CD4-positive, alpha-beta T cell treated with Interleukin-21 for 1 hour (primary cell): ENCODE measurements at regions not wholly inside any gene's neighbourhood (a gene's known extent, or its start where the extent isn't known, plus 50 kb on each side); places are given as distances from the start of the nearest gene placed in this dataset.
"Not testable (repeated sequence)": the region's sequence is repeated elsewhere in the genome, so short reads cannot be mapped to it uniquely, and the experiment has no call there.

Source experiments
- DNase-seq: peaks from one replicate; pipeline ENCODE4 v3.0.0-alpha.2; 2020

- not testable (repeated sequence) for DNase-seq
These were observed 52.5 kb upstream of the CCDC71L start for GRCh38 chr7:106713452-106713851.

DNA sequence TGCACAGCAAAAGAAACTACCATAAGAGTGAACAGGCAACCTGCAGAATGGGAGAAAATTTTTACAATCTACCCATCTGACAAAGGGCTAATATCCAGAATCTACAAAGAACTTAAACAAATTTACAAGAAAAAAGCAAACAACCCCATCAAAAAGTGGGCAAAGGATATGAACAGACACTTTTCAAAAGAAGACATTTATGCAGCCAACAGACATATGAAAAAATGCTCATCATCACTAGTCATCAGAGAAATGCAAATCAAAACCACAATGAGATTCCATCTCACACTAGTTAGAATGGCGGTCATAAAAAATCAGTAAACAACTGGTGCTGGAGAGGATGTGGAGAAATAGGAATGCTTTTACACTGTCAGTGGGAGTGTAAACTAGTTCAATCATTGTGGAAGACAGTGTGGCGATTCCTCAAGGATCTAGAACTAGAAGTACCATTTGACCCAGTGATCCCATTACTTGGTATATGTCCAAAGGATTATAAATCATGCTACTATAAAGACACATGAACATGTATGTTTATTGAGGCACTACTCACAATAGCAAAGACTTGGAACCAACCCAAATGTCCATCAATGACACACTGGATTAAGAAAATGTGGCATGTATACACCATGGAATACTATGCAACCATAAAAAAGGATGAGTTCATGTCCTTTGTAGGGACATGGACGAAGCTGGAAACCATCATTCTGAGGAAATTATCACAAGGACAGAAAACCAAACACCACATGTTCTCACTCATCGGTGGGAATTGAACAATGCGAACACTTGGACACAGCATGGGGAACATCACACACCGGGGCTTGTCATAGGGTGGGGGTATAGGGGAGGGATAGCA, 53.9 kb upstream of the CCDC71L start:
- DNase-seq, result not testable (repeated sequence)

- DNase-seq, result no peak
These were observed 54.8 kb upstream of the CCDC71L start for GRCh38 chr7:106715730-106716129.

GRCh38 chr7:106717254-106717954, 56.4 kb upstream of the CCDC71L start:
- DNase-seq, result no peak

DNA sequence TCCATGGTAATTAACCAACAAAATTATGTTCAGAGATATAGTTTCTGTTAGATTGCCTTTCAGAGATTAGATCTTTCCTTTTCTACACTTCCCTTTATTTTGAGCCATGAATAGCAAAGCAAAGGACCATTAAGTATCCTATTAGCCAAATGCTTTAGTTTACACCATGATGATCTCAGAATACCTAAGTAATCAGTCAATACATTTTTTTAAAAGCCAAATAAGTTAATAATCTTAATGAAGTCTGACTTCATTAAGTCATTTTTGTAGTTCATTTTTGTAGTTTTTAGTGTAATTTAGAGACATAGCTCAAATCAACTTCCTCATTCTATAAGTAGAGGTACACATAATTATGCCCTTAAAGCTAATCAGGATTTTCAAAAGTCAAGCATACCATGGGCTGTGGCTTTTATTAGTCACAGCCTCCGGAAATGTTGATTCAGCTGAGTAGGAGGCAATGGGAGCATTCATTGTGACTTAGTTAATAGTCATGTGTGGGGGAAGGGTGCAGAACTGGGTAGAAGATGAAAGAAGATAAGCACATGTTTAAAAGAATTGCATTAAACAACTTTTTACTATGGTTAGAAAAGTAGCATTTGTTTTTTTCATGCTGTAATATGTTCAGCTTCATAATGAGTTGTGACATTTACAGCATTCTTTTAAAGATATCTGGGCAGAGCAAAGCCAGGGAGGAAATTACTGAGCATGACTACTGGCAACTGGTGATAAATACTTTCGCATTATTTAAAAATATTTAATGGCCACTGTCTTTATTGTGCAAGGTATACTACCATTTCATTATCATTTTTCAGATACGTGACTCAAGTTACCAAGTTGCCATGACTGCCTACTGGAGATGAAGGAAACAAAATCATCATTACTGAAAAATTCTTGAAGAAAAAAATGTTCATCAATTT, 57.3 kb upstream of the CCDC71L start:
- peak; percentile 65 for DNase-seq

DNA sequence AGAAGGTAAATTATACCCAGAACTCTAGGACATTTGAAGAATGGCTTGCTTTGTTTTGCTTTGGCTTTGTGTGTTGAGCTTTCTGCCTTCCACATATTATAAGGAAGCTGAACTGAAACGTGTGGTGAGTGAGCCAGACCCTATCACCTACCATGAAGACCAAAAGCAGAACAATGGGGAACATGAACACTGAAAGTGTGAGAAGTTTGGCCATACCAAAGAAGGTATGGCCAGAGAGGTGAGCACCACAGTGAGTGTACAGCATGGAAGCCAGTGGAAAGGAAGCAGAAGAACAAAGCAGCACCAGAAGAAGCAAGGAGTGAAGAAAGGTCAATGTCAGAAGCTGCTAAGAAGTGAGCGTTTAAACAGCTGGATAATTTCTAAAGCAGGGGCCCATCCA, 59.7 kb upstream of the CCDC71L start:
- DNase-seq, result no peak

DNA sequence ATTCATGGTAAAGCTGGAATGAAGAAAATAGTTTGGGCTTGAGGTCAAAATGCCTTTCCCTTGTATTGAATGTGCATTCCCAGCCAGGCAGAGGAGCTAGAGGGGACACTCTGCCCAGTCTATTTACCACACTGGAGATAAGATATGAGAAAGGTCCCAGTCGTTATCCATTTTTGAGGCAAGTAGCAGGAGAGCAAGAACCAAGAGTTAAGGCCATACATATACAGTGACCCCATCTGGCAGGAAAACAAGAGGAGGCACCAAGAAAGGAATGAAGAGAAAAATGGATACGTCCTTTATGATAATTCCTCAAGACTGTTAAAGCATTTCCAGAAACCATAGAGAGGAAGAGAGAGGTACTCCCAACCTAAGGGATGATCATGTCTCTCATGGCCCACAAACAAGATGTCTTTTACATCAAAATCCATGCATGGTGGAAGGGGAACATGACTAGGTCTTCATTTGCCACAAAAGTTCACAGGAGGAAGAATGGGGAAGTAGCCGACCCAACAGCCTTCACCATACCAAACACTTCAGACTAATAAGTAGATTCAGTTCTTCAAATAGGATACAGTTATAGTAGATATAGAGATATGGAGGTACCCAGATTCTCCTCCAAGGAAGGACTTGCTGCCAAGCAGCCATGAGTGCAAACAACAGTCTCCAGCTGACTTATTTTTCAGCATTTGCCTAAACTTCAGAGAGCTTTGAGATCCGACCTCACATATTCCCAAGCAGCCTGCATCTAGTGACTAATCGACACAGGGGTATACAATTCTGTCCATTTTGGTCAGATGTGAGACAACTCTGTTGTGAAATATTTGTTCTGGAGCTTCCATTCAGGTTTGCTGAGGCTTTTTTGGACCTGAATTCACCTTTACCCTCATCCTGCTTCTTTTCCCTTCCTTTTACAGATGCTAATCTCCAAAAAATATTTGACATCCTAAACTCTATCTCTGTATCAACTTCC, 61.1 kb upstream of the CCDC71L start:
- no peak for DNase-seq

DNA sequence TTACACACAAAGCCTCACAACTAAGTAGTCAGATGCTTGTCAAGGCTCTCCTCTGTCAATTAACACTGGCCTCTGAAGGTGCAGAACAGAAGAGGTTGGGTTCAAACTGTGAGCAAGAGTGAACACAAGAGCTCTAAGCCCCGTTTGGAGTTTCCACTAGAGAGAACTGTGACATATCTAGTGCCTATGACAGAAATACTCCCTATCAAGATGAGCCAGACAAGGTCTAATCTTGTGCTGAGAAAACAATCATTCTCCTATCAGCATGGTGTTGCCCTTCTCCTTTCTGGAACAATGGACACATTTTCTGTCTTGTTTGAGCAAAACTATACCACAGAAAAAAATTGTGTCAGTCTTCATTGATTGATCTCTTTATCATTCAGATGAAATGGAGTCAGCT, 62.4 kb upstream of the CCDC71L start:
- no peak for DNase-seq

- no peak for DNase-seq
These were observed 68.9 kb upstream of the CCDC71L start for GRCh38 chr7:106729720-106730385.

- DNase-seq, result no peak
These were observed 70.2 kb upstream of the CCDC71L start for GRCh38 chr7:106731187-106731586.

- DNase-seq, result no peak
These were observed 70.9 kb upstream of the CCDC71L start for GRCh38 chr7:106731646-106732444.

GRCh38 chr7:106735637-106736036, 74.7 kb upstream of the CCDC71L start:
- no peak for DNase-seq

GRCh38 chr7:106736123-106736507, 75.2 kb upstream of the CCDC71L start:
- no peak for DNase-seq

GRCh38 chr7:106736508-106737201, 75.7 kb upstream of the CCDC71L start:
- peak; percentile 76 for DNase-seq

- DNase-seq, result no peak
These were observed 76.2 kb upstream of the CCDC71L start for GRCh38 chr7:106737202-106737562.

GRCh38 chr7:106740806-106741205, 79.8 kb upstream of the CCDC71L start:
- DNase-seq, result no peak

DNA sequence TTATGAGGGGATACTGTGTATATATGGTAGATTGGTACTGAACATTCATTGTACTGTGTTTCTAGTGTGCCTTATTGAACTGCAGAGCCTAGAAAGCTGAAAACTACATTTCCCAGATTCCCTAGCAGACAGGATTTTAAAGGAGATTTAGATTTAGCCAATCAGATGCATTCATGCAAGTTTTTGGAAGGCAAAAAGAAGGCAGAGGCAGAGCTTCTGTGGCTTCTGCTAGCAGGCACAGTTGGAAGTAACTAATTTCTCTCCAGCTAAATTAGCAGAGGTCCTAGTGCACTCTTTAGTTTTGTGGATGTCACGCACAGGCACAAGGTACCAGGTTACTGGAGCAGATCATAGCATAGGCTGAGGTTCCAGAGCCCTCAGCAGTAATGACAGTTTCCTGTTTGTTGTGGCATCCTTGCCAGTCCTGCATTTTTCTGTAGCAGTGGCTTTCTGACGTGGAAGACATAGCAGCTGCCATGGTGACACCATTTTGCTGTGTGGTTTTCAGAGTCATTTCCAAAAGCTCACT, 83.7 kb upstream of the CCDC71L start:
- DNase-seq, result no peak

DNA sequence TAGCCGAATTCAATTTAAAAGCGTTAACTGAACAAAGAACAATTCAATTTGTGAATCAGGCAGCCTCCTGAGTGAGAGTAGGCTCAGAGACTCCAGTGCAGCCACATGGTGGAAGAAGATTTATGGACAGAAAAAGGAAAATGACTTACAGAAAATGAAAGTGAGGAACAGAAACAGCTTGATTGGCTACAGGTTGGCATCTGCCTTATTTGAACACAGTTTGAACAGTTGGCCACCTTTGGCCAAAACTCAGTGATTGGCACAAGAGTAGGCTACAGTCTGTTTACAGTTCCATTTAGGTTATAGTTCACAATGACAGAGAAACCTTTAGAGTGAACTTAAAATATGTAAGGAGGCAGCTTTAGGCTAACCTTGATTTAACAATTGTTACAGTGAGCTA, 86.3 kb upstream of the CCDC71L start:
- DNase-seq, result not testable (repeated sequence)

- no peak for DNase-seq
These were observed 86.8 kb upstream of the CCDC71L start for GRCh38 chr7:106747804-106748203.

- no peak for DNase-seq
These were observed 88.2 kb upstream of the CCDC71L start for GRCh38 chr7:106749165-106749564.
